Activated naive CD4-positive, alpha-beta T cell treated with anti-CD3 and anti-CD28 coated beads, Interleukin-2, amount 10 ng/mL, durations not matched to agents 7 days and 5 days (primary cell): ENCODE measurements at regions not wholly inside any gene's neighbourhood (a gene's known extent, or its start where the extent isn't known, plus 50 kb on each side); places are given as distances from the start of the nearest gene placed in this dataset.

Source experiments
- CTCF ChIA-PET: fragments of 350-600 bp; sonication (Branson Sonifier 250); formaldehyde crosslinking; loops from one replicate; lab custom pipeline; 2021; ENCODE audit warnings: antibody characterized with exemption; lab: Charles Lee
- DNase-seq: peaks from one replicate; pipeline ENCODE4 v3.0.0-alpha.2; 2020
- H3K27ac Mint-ChIP-seq: one replicate; pipeline ENCODE4 v1.8.0; 2021; ENCODE audit warnings: mild to moderate bottlenecking, moderate library complexity, mixed read lengths
- H3K27me3 Mint-ChIP-seq: one replicate; pipeline ENCODE4 v1.8.0; 2021; ENCODE audit warnings: mild to moderate bottlenecking, mixed read lengths
- H3K36me3 Mint-ChIP-seq: one replicate; pipeline ENCODE4 v1.8.0; 2021; ENCODE audit warnings: mixed read lengths
- H3K4me1 Mint-ChIP-seq: one replicate; pipeline ENCODE4 v1.8.0; 2021; ENCODE audit warnings: mixed read lengths
- H3K4me3 Mint-ChIP-seq: one replicate; pipeline ENCODE4 v1.8.0; 2021; ENCODE audit warnings: mild to moderate bottlenecking, moderate library complexity, mixed read lengths
- H3K9me3 Mint-ChIP-seq: one replicate; pipeline ENCODE4 v1.8.0; 2021; ENCODE audit warnings: mixed read lengths

- H3K4me1 Mint-ChIP-seq = peaks cover 53% of the 10 kb centered on the region
- no peak overlapping the region for H3K27ac Mint-ChIP-seq
- no peaks in the 10 kb centered on the region for H3K9me3 Mint-ChIP-seq
- DNase-seq = no peak
- peaks cover 16% of the 10 kb centered on the region for H3K36me3 Mint-ChIP-seq
- no peaks in the 10 kb centered on the region for H3K27me3 Mint-ChIP-seq
- CTCF ChIA-PET = no interaction called here
- H3K4me3 Mint-ChIP-seq = no peak overlapping the region
Observed at GRCh38 chr14:49994951-49995561, 102.2 kb downstream of the ARF6 start.

DNA sequence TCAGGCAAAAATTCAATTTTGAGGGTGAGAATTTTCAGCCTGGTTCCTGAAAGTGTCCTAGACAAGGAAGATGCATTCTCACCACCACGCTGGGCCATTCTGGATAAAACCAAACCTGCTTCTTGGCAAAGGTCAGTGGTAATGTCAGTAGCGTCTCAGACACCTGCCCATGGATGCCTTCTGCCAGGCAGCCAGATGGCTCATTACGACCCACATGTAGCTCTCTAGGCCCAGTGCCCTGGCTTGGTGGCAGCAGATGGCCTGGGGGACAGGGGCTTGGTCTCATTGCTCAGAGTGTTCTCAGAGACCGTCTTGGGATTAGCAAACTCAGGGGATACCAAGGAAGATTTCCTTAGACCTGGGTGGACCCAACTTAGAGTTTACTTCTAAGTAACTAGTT is 105.1 kb downstream of the ARF6 start:
- Mint-ChIP-seq H3K27me3 (no peaks in the 10 kb centered on the region), H3K9me3 (no peaks in the 10 kb centered on the region), H3K4me3 (no peak overlapping the region), H3K4me1 (peaks cover 68% of the 10 kb centered on the region), H3K27ac (peak overlapping the region; percentile 73), H3K36me3 (peaks cover 10% of the 10 kb centered on the region)
- DNase-seq = no peak
- CTCF ChIA-PET = interaction anchor here (1.8 kb wide), 1 partner anchor 41 kb away, joined by 7 read pairs; no protein-coding TSS in a partner anchor

- peak overlapping the region; percentile 98 for H3K27ac Mint-ChIP-seq
- peak overlapping the region; percentile 78 for H3K4me3 Mint-ChIP-seq
- H3K9me3 Mint-ChIP-seq = no peaks in the 10 kb centered on the region
- H3K27me3 Mint-ChIP-seq = no peaks in the 10 kb centered on the region
- DNase-seq = peak; percentile 82
- H3K36me3 Mint-ChIP-seq = peaks cover 10% of the 10 kb centered on the region
- peaks cover 71% of the 10 kb centered on the region for H3K4me1 Mint-ChIP-seq
- CTCF ChIA-PET = interaction anchor here (0.7 to 6.4 kb wide), 18 partner anchors 8 to 136 kb away, joined by 3 to 50 read pairs (median 5); no protein-coding TSS in a partner anchor
Observed at GRCh38 chr14:49999146-49999761, 106.4 kb downstream of the ARF6 start.

GRCh38 chr14:49999826-50000379 is 107.0 kb downstream of the ARF6 start:
- DNase-seq = peak; percentile 31
- Mint-ChIP-seq H3K4me3 (peak overlapping the region; percentile 78), H3K27ac (peak overlapping the region; percentile 98)

DNA sequence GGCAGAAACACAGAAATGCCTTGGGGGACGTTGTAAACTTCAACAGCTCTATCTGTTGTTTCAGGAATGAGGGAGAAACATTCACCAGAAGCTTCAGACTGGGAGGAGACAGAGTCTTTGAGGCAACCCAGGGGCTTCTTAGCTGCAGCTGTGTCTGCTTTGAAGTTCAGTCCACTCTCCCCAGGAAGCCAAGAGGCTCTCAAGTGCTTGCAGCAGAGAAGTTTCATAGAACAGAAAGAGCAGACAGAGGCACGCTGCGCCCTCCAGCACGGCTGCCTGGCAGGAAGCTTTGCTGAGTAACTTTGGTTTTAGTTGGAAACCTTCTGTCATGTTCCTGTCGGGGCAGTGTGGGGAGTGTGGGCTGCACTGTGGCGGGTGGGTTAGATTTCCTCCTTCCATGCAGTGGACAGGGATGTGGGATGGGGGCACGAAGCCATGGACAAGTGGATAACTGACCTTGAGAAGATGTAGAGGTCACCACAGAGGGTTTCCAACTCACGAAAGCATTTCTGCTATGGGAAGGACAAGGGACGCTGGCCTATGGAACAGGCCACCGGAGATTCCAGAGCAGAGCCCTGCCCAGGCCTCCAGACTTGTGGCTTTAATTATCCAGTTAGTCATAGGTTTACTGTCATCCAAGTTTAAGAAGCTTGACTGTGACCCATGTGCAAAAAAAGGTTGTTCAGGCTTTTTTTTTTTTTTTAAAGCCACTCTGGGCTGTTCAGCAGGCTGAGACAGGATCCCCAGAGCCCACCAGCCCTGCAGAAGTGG is 107.7 kb downstream of the ARF6 start:
- Mint-ChIP-seq H3K9me3 (no peaks in the 10 kb centered on the region), H3K4me1 (peaks cover 80% of the 10 kb centered on the region), H3K27me3 (no peaks in the 10 kb centered on the region), H3K4me3 (peak overlapping the region; percentile 78), H3K27ac (peak overlapping the region; percentile 98), H3K36me3 (peaks cover 17% of the 10 kb centered on the region)
- CTCF ChIA-PET = interaction anchor here (0.6 to 6.4 kb wide), 24 partner anchors 9 to 139 kb away, joined by 3 to 50 read pairs (median 4); no protein-coding TSS in a partner anchor
- peak; percentile 87 for DNase-seq

More at GRCh38 chr14:49999826-50000379, 107.0 kb downstream of the ARF6 start:
- Mint-ChIP-seq H3K36me3 (peaks cover 13% of the 10 kb centered on the region), H3K4me1 (peaks cover 74% of the 10 kb centered on the region), H3K27me3 (no peaks in the 10 kb centered on the region), H3K9me3 (no peaks in the 10 kb centered on the region)
- CTCF ChIA-PET = interaction anchor here (0.6 to 6.4 kb wide), 20 partner anchors 9 to 139 kb away, joined by 3 to 50 read pairs (median 4); no protein-coding TSS in a partner anchor

DNA sequence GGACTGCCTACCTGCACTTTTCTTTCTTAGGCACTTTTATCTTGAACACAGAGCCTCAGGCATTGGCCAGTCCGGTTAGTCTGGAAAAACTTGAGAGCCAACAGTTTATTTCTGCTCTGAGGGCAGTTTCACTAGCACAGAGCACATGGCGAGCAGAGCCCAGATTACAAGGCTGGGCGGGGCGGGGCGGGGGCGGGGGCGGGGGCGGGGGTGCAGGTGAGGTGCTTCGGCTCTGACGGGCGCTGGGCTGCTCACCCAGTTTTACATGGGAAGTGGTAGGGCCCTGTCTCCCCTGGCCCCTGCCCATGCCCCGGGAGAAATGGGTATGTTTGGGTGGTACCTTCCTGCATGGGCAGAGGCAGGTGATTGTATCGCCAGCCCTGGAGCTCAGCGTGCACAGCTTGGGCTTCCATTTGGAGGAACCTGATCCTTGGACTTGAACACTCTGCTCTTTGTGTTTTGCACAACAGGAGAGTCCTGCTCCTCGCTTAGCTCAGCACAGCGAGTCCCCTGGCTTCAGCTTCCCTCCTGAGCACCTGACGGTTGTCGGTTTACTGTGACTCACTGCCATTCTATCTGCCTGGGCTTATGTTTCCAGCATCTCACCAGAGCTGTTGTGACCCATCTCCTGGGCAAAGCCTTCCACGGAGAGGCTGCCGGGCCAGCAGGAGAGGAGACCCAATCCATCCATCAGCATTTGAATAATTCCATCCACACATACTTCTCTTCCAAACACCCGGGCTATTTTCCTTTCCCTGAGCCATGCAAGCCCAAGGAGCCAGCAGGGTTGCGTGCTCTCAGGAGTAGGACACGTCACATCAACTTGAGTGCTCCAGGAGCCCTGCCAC is 108.5 kb downstream of the ARF6 start:
- CTCF ChIA-PET = interaction anchor here (1.0 to 6.4 kb wide), 22 partner anchors 25 to 149 kb away, joined by 3 to 50 read pairs (median 6); partner anchors contain the start of genes ARF6 and NEMF
- peaks cover 21% of the 10 kb centered on the region for H3K36me3 Mint-ChIP-seq
- DNase-seq = peak; percentile 75
- H3K4me1 Mint-ChIP-seq = peaks cover 82% of the 10 kb centered on the region
- H3K4me3 Mint-ChIP-seq = peak overlapping the region; percentile 78
- H3K27me3 Mint-ChIP-seq = no peaks in the 10 kb centered on the region
- H3K27ac Mint-ChIP-seq = peak overlapping the region; percentile 98
- H3K9me3 Mint-ChIP-seq = no peaks in the 10 kb centered on the region

DNA sequence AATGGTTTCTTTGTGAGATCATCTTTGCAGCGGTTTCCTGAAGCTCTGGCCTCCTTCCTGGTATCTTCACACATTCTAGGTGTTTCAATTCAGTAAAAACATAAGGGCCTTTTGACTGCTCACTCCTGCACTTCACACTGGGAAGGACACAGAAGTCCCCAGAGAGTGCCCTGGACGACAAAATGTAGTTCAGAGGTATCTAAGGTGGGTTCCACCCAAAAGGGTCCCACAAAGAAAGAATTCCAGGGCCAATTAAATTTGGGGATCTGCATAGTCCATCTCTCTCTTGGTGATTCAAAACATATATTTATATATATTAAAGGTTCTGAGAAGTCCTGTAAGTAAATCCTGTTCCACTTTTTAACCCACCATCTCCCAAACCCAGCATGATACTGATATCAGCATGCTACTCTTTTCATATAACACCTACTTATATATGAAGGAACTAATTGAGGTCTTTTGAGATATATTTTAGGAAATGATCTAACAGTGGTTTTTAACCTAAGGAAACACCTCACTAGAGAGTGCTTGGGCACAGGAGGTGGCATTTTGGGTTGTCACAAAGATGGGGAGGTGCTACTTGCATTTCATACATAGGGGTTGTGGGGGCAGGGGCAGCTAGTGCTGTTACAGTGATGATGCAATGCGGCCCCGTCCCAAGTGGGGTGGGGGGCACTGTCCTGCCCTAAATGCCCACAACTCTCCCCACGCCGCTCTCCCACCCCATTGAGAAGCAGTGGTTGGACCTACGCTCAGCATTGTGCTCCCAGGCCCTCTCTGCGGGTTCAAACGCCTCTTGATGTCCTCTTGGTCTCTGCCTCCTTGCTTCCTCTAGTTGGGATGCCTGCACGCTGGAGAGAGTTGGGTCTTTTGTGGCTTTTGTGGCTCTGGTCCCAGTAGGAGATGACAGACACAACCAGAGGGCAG is 109.4 kb downstream of the ARF6 start:
- peak; percentile 81 for DNase-seq
- H3K27ac Mint-ChIP-seq = peak overlapping the region; percentile 98
- no peaks in the 10 kb centered on the region for H3K9me3 Mint-ChIP-seq
- peak overlapping the region; percentile 78 for H3K4me3 Mint-ChIP-seq
- CTCF ChIA-PET = interaction anchor here (1.0 to 6.4 kb wide), 24 partner anchors 10 to 150 kb away, joined by 3 to 50 read pairs (median 6); partner anchors contain the start of genes ARF6 and NEMF
- H3K36me3 Mint-ChIP-seq = peaks cover 20% of the 10 kb centered on the region
- no peaks in the 10 kb centered on the region for H3K27me3 Mint-ChIP-seq
- H3K4me1 Mint-ChIP-seq = peaks cover 84% of the 10 kb centered on the region

DNA sequence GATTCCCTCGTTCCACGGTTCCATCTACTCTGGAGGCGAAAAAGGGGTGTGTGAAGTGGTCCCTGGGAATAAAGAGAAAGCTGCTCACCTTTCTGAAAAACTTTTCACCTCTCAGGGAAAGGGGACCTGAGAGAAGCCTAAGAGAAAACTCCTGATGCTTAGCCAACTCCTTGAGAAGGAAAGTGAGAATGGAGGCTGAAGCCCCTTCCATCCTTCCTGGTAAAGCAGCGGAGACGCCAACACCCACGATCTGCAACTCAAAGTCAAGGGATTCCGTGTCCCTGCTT is 110.0 kb downstream of the ARF6 start:
- Mint-ChIP-seq H3K9me3 (no peaks in the 10 kb centered on the region), H3K4me1 (peaks cover 83% of the 10 kb centered on the region), H3K27me3 (no peaks in the 10 kb centered on the region), H3K4me3 (peak overlapping the region; percentile 78), H3K27ac (peak overlapping the region; percentile 98), H3K36me3 (peaks cover 17% of the 10 kb centered on the region)
- no peak for DNase-seq
- CTCF ChIA-PET = interaction anchor here (1.0 to 6.4 kb wide), 18 partner anchors 10 to 150 kb away, joined by 3 to 50 read pairs (median 6); partner anchors contain the start of genes ARF6 and NEMF

DNA sequence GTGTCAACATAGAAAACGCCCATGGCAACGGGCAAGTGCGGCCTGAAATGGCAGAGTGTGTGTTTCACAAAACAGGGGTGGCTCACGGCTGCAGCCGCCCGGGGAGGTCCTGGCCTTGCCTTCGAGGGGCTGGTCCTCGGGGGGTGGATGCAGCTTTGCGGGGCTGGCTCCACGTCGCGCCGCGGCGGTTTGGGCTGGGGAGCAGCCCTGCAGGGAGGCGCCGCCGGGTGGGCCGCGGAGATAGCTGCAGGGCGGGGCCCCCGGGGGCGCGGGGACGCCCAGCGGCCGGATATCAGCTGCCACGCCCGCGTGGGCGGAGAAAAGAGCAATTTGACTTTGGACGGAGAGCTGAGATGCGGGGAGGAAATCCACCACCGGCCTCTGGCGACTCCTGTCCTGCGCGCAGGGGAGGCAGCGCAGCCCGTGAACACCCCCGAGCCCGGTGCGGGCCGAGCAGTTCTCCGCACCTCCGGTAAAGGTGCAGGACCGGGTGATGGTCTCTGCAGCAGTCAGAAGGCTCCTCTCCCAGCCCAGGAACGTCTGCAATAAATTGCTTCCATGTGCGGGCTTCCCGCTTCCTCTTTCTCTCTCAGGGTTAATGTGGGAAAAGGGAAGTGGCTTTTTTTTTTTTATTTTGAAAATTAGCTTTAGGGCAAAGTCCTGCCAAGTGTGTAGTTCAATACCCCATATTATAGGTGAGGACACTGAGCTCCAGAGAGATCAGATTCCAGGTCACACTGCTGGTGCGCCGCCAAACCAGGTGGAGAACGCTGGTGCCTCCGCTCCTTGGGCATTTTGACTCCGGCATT is 110.5 kb downstream of the ARF6 start:
- H3K36me3 Mint-ChIP-seq = peaks cover 17% of the 10 kb centered on the region
- H3K27ac Mint-ChIP-seq = peak overlapping the region; percentile 98
- H3K27me3 Mint-ChIP-seq = no peaks in the 10 kb centered on the region
- H3K4me3 Mint-ChIP-seq = peak overlapping the region; percentile 78
- H3K9me3 Mint-ChIP-seq = no peaks in the 10 kb centered on the region
- CTCF ChIA-PET = interaction anchor here (0.6 to 6.4 kb wide), 19 partner anchors 9 to 150 kb away, joined by 3 to 50 read pairs (median 5); partner anchors contain the start of genes ARF6 and NEMF
- DNase-seq = peak; percentile 87
- H3K4me1 Mint-ChIP-seq = peaks cover 83% of the 10 kb centered on the region

DNA sequence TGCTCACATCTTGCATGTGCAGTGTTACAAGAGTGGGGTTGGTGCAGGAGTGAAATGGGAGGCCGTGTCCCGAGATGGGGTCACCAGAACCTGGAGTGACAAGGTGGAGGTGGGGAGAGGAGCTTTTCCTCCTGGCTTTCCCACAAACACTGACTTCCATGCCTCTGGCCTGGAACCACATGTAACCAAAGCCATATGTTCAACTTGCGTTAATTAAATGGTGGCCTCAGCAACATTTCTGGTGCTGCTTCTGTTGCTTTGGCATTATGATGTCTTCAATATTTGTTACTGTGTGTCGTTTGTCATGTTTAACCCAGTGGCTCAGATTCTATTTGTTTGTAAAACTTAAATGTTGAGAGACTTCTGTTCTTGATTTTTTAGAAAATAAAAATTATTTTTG is 110.2 kb downstream of the VCPKMT start:
- peaks cover 64% of the 10 kb centered on the region for H3K4me1 Mint-ChIP-seq
- CTCF ChIA-PET = interaction anchor here (0.7 kb wide), 1 partner anchor 100 kb away, joined by 4 read pairs; no protein-coding TSS in a partner anchor
- no peaks in the 10 kb centered on the region for H3K27me3 Mint-ChIP-seq
- no peaks in the 10 kb centered on the region for H3K9me3 Mint-ChIP-seq
- H3K4me3 Mint-ChIP-seq = no peak overlapping the region
- no peak overlapping the region for H3K27ac Mint-ChIP-seq
- H3K36me3 Mint-ChIP-seq = peaks cover 28% of the 10 kb centered on the region
- DNase-seq = no peak

DNA sequence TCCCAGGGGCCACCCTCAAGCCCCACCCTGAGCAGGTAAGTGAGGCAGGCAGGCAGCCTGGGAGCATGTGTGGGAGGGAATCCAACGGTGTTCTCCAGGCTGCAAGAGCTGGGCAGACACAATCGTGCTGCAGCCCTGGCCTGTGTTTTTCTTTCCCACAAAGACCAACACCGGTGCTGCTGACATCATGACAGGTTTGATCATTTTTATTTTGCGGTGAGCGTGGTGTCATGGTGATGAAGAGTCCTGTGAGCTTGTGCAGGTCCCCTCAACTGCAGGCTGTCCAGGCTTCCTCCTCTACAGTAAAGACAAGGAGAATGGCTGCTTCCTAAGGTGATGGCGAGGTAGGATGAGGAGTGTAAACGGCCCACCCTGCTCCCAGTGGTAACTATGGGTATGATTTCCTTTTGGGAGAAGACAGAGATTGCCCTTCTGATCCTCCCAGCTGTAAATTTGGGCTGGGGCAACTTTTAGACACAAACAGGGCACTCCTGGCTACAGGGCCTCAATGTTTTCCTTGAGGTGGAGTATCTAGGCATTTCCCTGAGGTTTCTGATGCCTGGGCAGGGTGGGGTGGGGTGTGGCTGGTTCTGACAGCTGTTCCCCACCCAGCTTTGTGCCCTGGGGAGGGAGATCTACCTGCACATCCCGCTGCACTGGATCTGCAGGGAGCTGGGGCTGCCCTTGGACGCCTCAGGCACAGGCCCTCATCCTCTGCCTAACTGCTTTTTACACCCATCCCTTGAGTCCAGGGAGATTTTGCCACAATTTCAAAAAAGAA is 109.1 kb downstream of the VCPKMT start:
- H3K27me3 Mint-ChIP-seq = no peaks in the 10 kb centered on the region
- no peak overlapping the region for H3K4me3 Mint-ChIP-seq
- DNase-seq = no peak
- peaks cover 56% of the 10 kb centered on the region for H3K4me1 Mint-ChIP-seq
- H3K27ac Mint-ChIP-seq = peak overlapping the region; percentile 19
- CTCF ChIA-PET = interaction anchor here (0.7 to 1.4 kb wide), 2 partner anchors 12 to 99 kb away, joined by 3 to 4 read pairs; no protein-coding TSS in a partner anchor
- no peaks in the 10 kb centered on the region for H3K9me3 Mint-ChIP-seq
- peaks cover 29% of the 10 kb centered on the region for H3K36me3 Mint-ChIP-seq
